Activated CD4-positive, alpha-beta T cell treated with anti-CD3 and anti-CD28 coated beads for 36 hours (primary cell): ENCODE measurements at regions not wholly inside any gene's neighbourhood (a gene's known extent, or its start where the extent isn't known, plus 50 kb on each side); places are given as distances from the start of the nearest gene placed in this dataset.

Source experiments
- ATAC-seq: fragments of 200-7000 bp; cut with Tn5 transposase; one replicate; pipeline ENCODE4 v1.10.0; 2021; ENCODE audit warnings: mild to moderate bottlenecking, moderate library complexity
- CTCF ChIA-PET: fragments of 350-600 bp; sonication (Branson Sonifier 250); formaldehyde crosslinking; loops from one replicate; lab custom pipeline; 2021; ENCODE audit warnings: antibody characterized with exemption; lab: Charles Lee
- POLR2A ChIA-PET: fragments of 350-600 bp; sonication (Branson Sonifier 250); formaldehyde crosslinking; loops from one replicate; lab custom pipeline; 2021; ENCODE audit warnings: antibody characterized with exemption, inconsistent platforms; lab: Charles Lee
- DNase-seq: peaks from one replicate; pipeline ENCODE4 v3.0.0-alpha.2; 2020
- H3K27ac Mint-ChIP-seq: one replicate; pipeline ENCODE4 v1.8.0; 2021; ENCODE audit warnings: mixed read lengths
- H3K27me3 Mint-ChIP-seq: one replicate; pipeline ENCODE4 v1.8.0; 2021; ENCODE audit warnings: mixed read lengths
- H3K36me3 Mint-ChIP-seq: one replicate; pipeline ENCODE4 v1.8.0; 2021; ENCODE audit warnings: low read depth, mixed read lengths
- H3K4me1 Mint-ChIP-seq: one replicate; pipeline ENCODE4 v1.8.0; 2021; ENCODE audit warnings: mixed read lengths
- H3K4me3 Mint-ChIP-seq: one replicate; pipeline ENCODE4 v1.8.0; 2021; ENCODE audit warnings: mild to moderate bottlenecking, moderate library complexity, mixed read lengths
- H3K9me3 Mint-ChIP-seq: one replicate; pipeline ENCODE4 v1.8.0; 2021; ENCODE audit warnings: low read depth, mixed read lengths
- intact Hi-C, 2 experiments: fragments of 100-400 bp; cut with DNase I in 1 of 2; cut with micrococcal nuclease in 1 of 2; formaldehyde crosslinking; loops; one replicate each; pipeline versions ENCODE4 v1.14.2 to v1.15.1; 2022 to 2024; cut with DNase I, micrococcal nuclease

DNA sequence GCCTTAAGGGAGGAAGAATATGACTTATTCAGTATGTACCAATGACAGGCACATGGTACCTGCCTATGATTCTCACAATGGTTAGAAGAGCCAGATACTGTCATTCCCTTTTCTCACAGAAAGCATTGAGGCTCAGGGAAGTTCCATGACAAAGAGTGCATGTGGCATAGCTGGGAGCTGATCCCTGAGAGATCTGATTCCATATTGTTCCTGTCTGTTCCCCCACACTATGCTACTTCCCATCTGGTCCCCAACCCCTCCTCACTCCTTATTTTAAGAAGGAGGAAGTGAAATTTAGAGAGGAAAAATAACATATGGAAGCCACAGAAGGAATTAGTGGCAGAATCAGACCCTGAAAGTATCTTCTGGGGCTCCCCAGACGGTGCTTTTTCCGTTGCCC is 500.0 kb downstream of the PLPP3 start:
- Mint-ChIP-seq H3K27me3 (no peaks in the 10 kb centered on the region), H3K4me1 (no peaks in the 10 kb centered on the region), H3K9me3 (peaks cover 2% of the 10 kb centered on the region), H3K4me3 (no peak overlapping the region), H3K36me3 (no peaks in the 10 kb centered on the region), H3K27ac (no peak overlapping the region)
- ChIA-PET CTCF (no interaction called here), POLR2A (no interaction called here)
- intact Hi-C loops = no loop called here
- ATAC-seq = no peak
- DNase-seq = no peak

DNA sequence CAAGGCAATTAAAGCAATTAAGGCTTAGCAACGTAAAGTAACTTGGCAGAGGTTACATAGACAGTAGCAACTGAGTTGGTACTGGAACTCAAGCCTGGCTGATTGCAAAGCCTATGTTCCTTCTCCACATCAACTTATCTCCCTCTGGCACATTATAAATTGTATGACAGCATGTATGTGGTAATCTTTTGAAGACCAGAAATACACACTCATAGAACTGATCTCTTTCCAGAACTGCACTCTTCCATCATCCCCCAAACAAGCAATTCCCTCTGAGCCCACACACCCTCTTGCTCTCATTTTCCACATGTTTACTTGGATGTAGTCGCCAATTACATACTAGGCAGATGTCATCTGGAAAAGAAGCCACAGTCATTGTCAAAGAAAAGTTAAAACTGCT is 502.2 kb downstream of the PLPP3 start:
- no peaks in the 10 kb centered on the region for H3K4me1 Mint-ChIP-seq
- intact Hi-C loops = no loop called here
- H3K4me3 Mint-ChIP-seq = no peak overlapping the region
- no peaks in the 10 kb centered on the region for H3K36me3 Mint-ChIP-seq
- H3K27me3 Mint-ChIP-seq = no peaks in the 10 kb centered on the region
- no peak for DNase-seq
- POLR2A ChIA-PET = no interaction called here
- ATAC-seq = no peak
- H3K27ac Mint-ChIP-seq = no peak overlapping the region
- H3K9me3 Mint-ChIP-seq = peaks cover 2% of the 10 kb centered on the region
- CTCF ChIA-PET = no interaction called here

DNA sequence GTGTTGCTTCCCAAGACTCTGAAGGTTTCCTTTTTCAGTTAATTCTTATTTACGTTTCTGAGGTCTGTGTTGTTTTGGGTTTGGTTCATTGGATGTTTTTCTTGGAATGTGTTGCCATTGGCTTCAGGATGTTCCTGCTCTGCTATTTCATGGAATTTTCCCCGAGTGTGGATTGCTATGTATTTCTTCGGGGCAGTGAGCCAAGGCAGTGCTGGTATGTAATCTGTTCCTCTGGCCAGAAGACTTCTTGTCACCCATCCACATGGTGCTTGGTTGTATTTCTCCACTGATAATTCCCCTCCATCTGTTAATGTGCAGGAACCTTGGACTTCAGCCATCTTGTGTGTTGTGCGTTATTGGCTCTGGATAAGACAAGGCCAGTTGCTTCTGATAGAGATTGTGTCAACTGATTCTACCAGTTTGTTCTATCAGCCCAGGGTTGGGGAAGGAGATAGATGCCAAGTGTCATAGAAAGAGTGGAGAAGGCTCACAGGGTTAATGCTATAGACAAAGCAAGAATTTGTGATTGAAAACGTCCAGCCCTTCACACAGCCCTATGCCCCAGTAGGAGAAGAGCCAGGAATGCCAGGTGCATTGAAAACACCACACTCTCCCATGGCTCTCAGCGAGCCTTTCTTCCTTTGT is 505.2 kb downstream of the PLPP3 start:
- no peaks in the 10 kb centered on the region for H3K4me1 Mint-ChIP-seq
- H3K27me3 Mint-ChIP-seq = no peaks in the 10 kb centered on the region
- ATAC-seq (no peak), DNase-seq (no peak)
- CTCF ChIA-PET = no interaction called here
- peaks cover 2% of the 10 kb centered on the region for H3K9me3 Mint-ChIP-seq
- intact Hi-C loops = no loop called here
- H3K36me3 Mint-ChIP-seq = no peaks in the 10 kb centered on the region
- H3K27ac Mint-ChIP-seq = no peak overlapping the region
- no peak overlapping the region for H3K4me3 Mint-ChIP-seq
- POLR2A ChIA-PET = no interaction called here

- intact Hi-C loops = no loop called here
- DNase-seq (no peak), ATAC-seq (no peak)
- no peak overlapping the region for H3K27ac Mint-ChIP-seq
- peaks cover 2% of the 10 kb centered on the region for H3K9me3 Mint-ChIP-seq
- H3K36me3 Mint-ChIP-seq = no peaks in the 10 kb centered on the region
- ChIA-PET CTCF (no interaction called here), POLR2A (no interaction called here)
- no peaks in the 10 kb centered on the region for H3K4me1 Mint-ChIP-seq
- no peaks in the 10 kb centered on the region for H3K27me3 Mint-ChIP-seq
- no peak overlapping the region for H3K4me3 Mint-ChIP-seq
These were observed 505.8 kb downstream of the PLPP3 start for GRCh38 chr1:56073614-56074006.

DNA sequence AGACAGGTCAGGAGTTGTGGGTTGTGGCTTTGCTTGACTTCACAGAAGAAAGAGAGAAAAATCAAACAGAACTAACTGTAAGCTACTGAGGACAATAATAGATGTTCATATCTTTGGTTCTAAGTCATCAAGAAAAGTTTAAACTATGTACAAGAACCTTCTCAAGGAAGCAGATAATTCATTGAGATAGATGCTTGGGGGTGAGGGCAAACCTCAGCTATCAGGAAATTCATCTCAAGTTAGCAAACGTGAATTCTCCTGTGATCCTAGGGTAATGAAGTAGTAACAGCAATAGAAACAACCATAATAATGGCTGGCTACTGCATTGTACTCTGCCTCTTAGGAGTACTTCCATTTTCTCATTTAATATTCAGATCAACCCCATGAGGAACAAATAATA is 506.2 kb downstream of the PLPP3 start:
- Mint-ChIP-seq H3K27ac (no peak overlapping the region), H3K4me3 (no peak overlapping the region), H3K9me3 (peaks cover 2% of the 10 kb centered on the region), H3K27me3 (no peaks in the 10 kb centered on the region), H3K36me3 (no peaks in the 10 kb centered on the region), H3K4me1 (no peaks in the 10 kb centered on the region)
- intact Hi-C loops = no loop called here
- ChIA-PET POLR2A (no interaction called here), CTCF (no interaction called here)
- ATAC-seq (no peak), DNase-seq (no peak)

- H3K27ac Mint-ChIP-seq = no peak overlapping the region
- DNase-seq = no peak
- POLR2A ChIA-PET = no interaction called here
These were observed 507.1 kb downstream of the PLPP3 start for GRCh38 chr1:56072310-56072709.

DNA sequence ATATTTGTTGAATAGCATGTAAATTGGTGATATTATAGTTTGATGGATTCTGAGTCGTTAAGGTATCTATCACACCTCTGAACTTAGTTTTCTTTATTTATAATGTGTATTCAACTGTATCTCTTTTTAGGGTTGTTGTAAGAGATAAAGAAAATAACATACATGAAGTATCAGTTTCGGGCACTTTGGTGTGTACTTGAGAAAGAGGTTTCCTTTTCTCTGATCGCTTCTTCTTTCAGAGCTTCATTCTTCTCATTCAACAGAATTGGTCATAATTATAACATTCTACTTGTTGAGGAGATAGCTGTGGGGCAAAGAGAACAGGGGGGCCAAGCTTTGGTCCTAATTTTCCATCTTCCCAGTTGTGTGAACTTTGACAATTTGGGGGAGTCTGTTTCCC is 508.0 kb downstream of the PLPP3 start:
- Mint-ChIP-seq H3K9me3 (peaks cover 2% of the 10 kb centered on the region), H3K4me3 (no peak overlapping the region), H3K4me1 (no peaks in the 10 kb centered on the region), H3K27ac (no peak overlapping the region), H3K36me3 (no peaks in the 10 kb centered on the region), H3K27me3 (no peaks in the 10 kb centered on the region)
- intact Hi-C loops = no loop called here
- no peak for DNase-seq
- ChIA-PET POLR2A (no interaction called here), CTCF (no interaction called here)
- no peak for ATAC-seq

More at GRCh38 chr1:56072310-56072709, 507.1 kb downstream of the PLPP3 start:
- H3K27me3 Mint-ChIP-seq = no peaks in the 10 kb centered on the region
- CTCF ChIA-PET = no interaction called here
- H3K9me3 Mint-ChIP-seq = peaks cover 2% of the 10 kb centered on the region
- intact Hi-C loops = no loop called here
- H3K4me3 Mint-ChIP-seq = no peak overlapping the region
- H3K4me1 Mint-ChIP-seq = no peaks in the 10 kb centered on the region
- H3K36me3 Mint-ChIP-seq = no peaks in the 10 kb centered on the region
- ATAC-seq = no peak

DNA sequence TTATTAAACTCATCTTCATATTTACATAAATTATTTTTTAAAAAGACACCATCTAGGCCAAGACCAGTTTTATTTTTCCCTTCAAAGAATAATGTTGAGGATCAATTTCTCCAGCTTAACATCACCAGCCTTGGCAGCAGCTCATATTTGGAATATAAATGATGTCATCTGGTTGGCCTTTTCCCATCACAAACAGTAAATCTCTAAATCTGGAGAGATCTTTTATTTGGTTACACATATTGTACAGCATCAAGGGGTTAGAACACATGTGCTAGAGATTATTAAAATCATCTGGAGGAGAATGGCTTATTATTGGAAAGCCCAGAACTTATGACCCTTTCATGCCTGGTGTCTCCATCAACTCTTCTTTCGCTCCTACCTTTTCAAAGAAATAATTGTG is 508.8 kb downstream of the PLPP3 start:
- ATAC-seq = no peak
- CTCF ChIA-PET = no interaction called here
- Mint-ChIP-seq H3K9me3 (no peaks in the 10 kb centered on the region), H3K27ac (no peak overlapping the region), H3K4me3 (no peak overlapping the region), H3K4me1 (no peaks in the 10 kb centered on the region), H3K36me3 (no peaks in the 10 kb centered on the region), H3K27me3 (no peaks in the 10 kb centered on the region)
- intact Hi-C loops = no loop called here
- POLR2A ChIA-PET = no interaction called here
- no peak for DNase-seq

GRCh38 chr1:56069824-56070223 is 509.5 kb downstream of the PLPP3 start:
- POLR2A ChIA-PET = interaction anchor here (0.7 kb wide), 1 partner anchor 396 kb away, joined by 3 read pairs; no protein-coding TSS in a partner anchor
- H3K36me3 Mint-ChIP-seq = no peaks in the 10 kb centered on the region
- ATAC-seq (no peak), DNase-seq (no peak)
- CTCF ChIA-PET = no interaction called here
- H3K4me1 Mint-ChIP-seq = no peaks in the 10 kb centered on the region
- H3K27me3 Mint-ChIP-seq = no peaks in the 10 kb centered on the region
- no peak overlapping the region for H3K4me3 Mint-ChIP-seq
- H3K9me3 Mint-ChIP-seq = no peaks in the 10 kb centered on the region
- no peak overlapping the region for H3K27ac Mint-ChIP-seq
- intact Hi-C loops = no loop called here

GRCh38 chr1:56068908-56069307 is 510.5 kb downstream of the PLPP3 start:
- DNase-seq (no peak), ATAC-seq (no peak)
- POLR2A ChIA-PET = no interaction called here
- Mint-ChIP-seq H3K36me3 (no peaks in the 10 kb centered on the region), H3K27ac (no peak overlapping the region), H3K9me3 (no peaks in the 10 kb centered on the region), H3K27me3 (no peaks in the 10 kb centered on the region), H3K4me3 (no peak overlapping the region), H3K4me1 (no peaks in the 10 kb centered on the region)
- intact Hi-C loops = no loop called here
- CTCF ChIA-PET = no interaction called here

DNA sequence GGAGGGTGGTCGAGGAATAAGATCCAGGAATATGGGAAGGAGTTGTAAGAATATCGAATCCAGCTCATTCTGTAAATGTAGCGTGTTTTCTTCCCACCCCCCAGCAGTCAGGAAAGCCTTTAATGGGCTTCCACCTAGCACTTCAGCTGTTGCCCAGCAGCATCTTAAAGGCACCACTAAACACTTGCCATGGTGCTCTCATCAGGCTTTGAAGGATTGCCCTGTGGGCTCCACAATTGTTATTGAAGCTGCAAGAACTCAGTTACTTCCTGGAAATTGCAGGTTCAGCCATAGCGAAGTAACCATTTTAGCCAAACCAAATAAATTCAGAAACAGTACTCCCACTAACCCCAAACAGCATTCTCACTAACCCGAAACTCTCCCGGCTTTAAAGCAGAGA is 511.2 kb downstream of the PLPP3 start:
- Mint-ChIP-seq H3K9me3 (no peaks in the 10 kb centered on the region), H3K4me3 (no peak overlapping the region), H3K27ac (no peak overlapping the region), H3K4me1 (no peaks in the 10 kb centered on the region), H3K27me3 (no peaks in the 10 kb centered on the region), H3K36me3 (no peaks in the 10 kb centered on the region)
- intact Hi-C loops = no loop called here
- ATAC-seq = no peak
- POLR2A ChIA-PET = no interaction called here
- DNase-seq = no peak
- CTCF ChIA-PET = interaction anchor here (0.7 kb wide), 1 partner anchor 22 kb away, joined by 3 read pairs; no protein-coding TSS in a partner anchor

GRCh38 chr1:56065729-56066128 is 513.6 kb downstream of the PLPP3 start:
- H3K36me3 Mint-ChIP-seq = no peaks in the 10 kb centered on the region
- no peaks in the 10 kb centered on the region for H3K9me3 Mint-ChIP-seq
- ATAC-seq = no peak
- no peaks in the 10 kb centered on the region for H3K27me3 Mint-ChIP-seq
- H3K4me1 Mint-ChIP-seq = no peaks in the 10 kb centered on the region
- H3K27ac Mint-ChIP-seq = no peak overlapping the region
- intact Hi-C loops = no loop called here
- POLR2A ChIA-PET = no interaction called here
- CTCF ChIA-PET = no interaction called here
- DNase-seq = no peak
- H3K4me3 Mint-ChIP-seq = no peak overlapping the region

DNA sequence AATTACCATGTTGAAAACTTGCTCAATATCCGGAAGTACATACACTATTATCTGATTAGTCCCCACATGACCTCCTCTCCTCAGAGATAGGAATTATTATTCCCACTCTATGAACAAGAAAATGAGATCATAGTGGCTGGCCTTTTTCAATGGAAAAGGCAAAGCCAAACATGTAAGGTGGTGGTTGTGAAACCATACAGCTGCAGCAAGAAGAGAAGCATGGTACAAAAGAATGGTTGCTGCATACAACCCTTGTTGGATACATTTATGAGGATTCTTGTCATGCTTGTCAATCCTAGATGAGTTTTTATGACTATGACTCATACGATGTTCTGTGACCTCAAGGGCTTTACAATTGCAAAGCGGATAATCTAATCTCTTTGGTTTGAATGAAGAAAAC is 514.7 kb downstream of the PLPP3 start:
- intact Hi-C loops = no loop called here
- ChIA-PET POLR2A (no interaction called here), CTCF (no interaction called here)
- H3K4me3 Mint-ChIP-seq = no peak overlapping the region
- no peaks in the 10 kb centered on the region for H3K4me1 Mint-ChIP-seq
- DNase-seq = no peak
- H3K9me3 Mint-ChIP-seq = no peaks in the 10 kb centered on the region
- H3K27ac Mint-ChIP-seq = no peak overlapping the region
- ATAC-seq = no peak
- no peaks in the 10 kb centered on the region for H3K27me3 Mint-ChIP-seq
- no peaks in the 10 kb centered on the region for H3K36me3 Mint-ChIP-seq
